ENCODE measurements at regions not wholly inside any gene's neighbourhood (a gene's known extent, or its start where the extent isn't known, plus 50 kb on each side); places are given as distances from the start of the nearest gene placed in this dataset.

DNA sequence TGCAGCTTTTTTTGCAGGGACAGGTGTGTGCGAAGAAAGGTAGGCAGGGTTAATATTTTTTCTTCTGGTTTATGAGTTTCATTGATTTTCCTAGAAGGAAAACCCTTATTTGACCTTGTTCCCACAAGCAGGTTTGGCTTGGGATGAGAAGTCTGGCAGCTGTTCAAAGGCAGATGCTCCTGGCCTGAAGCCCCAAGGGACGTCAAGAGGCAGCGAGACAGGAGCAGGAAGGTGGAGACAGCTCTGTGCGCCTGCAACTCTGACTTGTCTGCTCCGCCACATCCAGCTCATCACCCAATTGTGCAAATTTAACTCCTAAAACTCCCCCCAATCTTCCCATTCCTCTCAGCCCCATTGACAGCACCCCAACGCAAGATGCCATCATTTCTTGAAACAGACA, 136.8 kb upstream of the XYLT1 start:
- DNase-seq (ENCODE audit: low spot score) (no peak), ATAC-seq (no peak)
- Mint-ChIP-seq H3K4me1 (peaks cover 25% of the 10 kb centered on the region), H3K36me3 (no peaks in the 10 kb centered on the region), H3K27ac (no peak overlapping the region), H3K4me3 (no peak overlapping the region), H3K9me3 (no peaks in the 10 kb centered on the region), H3K27me3 (ENCODE audit: low read depth) (no peaks in the 10 kb centered on the region)
- TF ChIP-seq SP1 (CRISPR knock-in tag; conservative IDR thresholded peaks at IDR 0.05) (no peak), FOXJ3 (CRISPR knock-in tag; IDR thresholded peaks at IDR 0.05; ENCODE audit: borderline replicate concordance) (no peak), ZNF263 (CRISPR knock-in tag; IDR thresholded peaks at IDR 0.05; ENCODE audit: low read depth) (no peak), ETV6 (CRISPR knock-in tag; IDR thresholded peaks at IDR 0.05) (no peak), JUN (CRISPR knock-in tag; IDR thresholded peaks at IDR 0.05) (no peak), ZNF138 (CRISPR knock-in tag; conservative IDR thresholded peaks at IDR 0.05) (no peak), TCF7 (CRISPR knock-in tag; IDR thresholded peaks at IDR 0.05; ENCODE audit: low read depth) (no peak), CBFB (CRISPR knock-in tag; IDR thresholded peaks at IDR 0.05; ENCODE audit: low read depth) (no peak), MYBL2 (CRISPR knock-in tag; IDR thresholded peaks at IDR 0.05) (no peak), NR1H2 (CRISPR knock-in tag; IDR thresholded peaks at IDR 0.05) (no peak)
- TF ChIP-seq, protein P1, sequence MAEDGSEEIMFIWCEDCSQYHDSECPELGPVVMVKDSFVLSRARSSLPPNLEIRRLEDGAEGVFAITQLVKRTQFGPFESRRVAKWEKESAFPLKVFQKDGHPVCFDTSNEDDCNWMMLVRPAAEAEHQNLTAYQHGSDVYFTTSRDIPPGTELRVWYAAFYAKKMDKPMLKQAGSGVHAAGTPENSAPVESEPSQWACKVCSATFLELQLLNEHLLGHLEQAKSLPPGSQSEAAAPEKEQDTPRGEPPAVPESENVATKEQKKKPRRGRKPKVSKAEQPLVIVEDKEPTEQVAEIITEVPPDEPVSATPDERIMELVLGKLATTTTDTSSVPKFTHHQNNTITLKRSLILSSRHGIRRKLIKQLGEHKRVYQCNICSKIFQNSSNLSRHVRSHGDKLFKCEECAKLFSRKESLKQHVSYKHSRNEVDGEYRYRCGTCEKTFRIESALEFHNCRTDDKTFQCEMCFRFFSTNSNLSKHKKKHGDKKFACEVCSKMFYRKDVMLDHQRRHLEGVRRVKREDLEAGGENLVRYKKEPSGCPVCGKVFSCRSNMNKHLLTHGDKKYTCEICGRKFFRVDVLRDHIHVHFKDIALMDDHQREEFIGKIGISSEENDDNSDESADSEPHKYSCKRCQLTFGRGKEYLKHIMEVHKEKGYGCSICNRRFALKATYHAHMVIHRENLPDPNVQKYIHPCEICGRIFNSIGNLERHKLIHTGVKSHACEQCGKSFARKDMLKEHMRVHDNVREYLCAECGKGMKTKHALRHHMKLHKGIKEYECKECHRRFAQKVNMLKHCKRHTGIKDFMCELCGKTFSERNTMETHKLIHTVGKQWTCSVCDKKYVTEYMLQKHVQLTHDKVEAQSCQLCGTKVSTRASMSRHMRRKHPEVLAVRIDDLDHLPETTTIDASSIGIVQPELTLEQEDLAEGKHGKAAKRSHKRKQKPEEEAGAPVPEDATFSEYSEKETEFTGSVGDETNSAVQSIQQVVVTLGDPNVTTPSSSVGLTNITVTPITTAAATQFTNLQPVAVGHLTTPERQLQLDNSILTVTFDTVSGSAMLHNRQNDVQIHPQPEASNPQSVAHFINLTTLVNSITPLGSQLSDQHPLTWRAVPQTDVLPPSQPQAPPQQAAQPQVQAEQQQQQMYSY (CRISPR knock-in tag; IDR thresholded peaks at IDR 0.05), result no peak
- TF ChIP-seq, protein P2, sequence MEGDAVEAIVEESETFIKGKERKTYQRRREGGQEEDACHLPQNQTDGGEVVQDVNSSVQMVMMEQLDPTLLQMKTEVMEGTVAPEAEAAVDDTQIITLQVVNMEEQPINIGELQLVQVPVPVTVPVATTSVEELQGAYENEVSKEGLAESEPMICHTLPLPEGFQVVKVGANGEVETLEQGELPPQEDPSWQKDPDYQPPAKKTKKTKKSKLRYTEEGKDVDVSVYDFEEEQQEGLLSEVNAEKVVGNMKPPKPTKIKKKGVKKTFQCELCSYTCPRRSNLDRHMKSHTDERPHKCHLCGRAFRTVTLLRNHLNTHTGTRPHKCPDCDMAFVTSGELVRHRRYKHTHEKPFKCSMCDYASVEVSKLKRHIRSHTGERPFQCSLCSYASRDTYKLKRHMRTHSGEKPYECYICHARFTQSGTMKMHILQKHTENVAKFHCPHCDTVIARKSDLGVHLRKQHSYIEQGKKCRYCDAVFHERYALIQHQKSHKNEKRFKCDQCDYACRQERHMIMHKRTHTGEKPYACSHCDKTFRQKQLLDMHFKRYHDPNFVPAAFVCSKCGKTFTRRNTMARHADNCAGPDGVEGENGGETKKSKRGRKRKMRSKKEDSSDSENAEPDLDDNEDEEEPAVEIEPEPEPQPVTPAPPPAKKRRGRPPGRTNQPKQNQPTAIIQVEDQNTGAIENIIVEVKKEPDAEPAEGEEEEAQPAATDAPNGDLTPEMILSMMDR (IDR thresholded peaks at IDR 0.05), result no peak
- TF ChIP-seq, protein P3, sequence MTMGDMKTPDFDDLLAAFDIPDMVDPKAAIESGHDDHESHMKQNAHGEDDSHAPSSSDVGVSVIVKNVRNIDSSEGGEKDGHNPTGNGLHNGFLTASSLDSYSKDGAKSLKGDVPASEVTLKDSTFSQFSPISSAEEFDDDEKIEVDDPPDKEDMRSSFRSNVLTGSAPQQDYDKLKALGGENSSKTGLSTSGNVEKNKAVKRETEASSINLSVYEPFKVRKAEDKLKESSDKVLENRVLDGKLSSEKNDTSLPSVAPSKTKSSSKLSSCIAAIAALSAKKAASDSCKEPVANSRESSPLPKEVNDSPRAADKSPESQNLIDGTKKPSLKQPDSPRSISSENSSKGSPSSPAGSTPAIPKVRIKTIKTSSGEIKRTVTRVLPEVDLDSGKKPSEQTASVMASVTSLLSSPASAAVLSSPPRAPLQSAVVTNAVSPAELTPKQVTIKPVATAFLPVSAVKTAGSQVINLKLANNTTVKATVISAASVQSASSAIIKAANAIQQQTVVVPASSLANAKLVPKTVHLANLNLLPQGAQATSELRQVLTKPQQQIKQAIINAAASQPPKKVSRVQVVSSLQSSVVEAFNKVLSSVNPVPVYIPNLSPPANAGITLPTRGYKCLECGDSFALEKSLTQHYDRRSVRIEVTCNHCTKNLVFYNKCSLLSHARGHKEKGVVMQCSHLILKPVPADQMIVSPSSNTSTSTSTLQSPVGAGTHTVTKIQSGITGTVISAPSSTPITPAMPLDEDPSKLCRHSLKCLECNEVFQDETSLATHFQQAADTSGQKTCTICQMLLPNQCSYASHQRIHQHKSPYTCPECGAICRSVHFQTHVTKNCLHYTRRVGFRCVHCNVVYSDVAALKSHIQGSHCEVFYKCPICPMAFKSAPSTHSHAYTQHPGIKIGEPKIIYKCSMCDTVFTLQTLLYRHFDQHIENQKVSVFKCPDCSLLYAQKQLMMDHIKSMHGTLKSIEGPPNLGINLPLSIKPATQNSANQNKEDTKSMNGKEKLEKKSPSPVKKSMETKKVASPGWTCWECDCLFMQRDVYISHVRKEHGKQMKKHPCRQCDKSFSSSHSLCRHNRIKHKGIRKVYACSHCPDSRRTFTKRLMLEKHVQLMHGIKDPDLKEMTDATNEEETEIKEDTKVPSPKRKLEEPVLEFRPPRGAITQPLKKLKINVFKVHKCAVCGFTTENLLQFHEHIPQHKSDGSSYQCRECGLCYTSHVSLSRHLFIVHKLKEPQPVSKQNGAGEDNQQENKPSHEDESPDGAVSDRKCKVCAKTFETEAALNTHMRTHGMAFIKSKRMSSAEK (CRISPR knock-in tag; IDR thresholded peaks at IDR 0.05; ENCODE audit: borderline replicate concordance), result no peak
- TF ChIP-seq, protein P4, sequence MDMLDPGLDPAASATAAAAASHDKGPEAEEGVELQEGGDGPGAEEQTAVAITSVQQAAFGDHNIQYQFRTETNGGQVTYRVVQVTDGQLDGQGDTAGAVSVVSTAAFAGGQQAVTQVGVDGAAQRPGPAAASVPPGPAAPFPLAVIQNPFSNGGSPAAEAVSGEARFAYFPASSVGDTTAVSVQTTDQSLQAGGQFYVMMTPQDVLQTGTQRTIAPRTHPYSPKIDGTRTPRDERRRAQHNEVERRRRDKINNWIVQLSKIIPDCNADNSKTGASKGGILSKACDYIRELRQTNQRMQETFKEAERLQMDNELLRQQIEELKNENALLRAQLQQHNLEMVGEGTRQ (CRISPR knock-in tag; IDR thresholded peaks at IDR 0.05), result no peak
- TF ChIP-seq, protein P5, sequence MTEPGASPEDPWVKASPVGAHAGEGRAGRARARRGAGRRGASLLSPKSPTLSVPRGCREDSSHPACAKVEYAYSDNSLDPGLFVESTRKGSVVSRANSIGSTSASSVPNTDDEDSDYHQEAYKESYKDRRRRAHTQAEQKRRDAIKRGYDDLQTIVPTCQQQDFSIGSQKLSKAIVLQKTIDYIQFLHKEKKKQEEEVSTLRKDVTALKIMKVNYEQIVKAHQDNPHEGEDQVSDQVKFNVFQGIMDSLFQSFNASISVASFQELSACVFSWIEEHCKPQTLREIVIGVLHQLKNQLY (CRISPR knock-in tag; IDR thresholded peaks at IDR 0.05), result no peak
- TF ChIP-seq, protein P6, sequence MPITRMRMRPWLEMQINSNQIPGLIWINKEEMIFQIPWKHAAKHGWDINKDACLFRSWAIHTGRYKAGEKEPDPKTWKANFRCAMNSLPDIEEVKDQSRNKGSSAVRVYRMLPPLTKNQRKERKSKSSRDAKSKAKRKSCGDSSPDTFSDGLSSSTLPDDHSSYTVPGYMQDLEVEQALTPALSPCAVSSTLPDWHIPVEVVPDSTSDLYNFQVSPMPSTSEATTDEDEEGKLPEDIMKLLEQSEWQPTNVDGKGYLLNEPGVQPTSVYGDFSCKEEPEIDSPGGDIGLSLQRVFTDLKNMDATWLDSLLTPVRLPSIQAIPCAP (CRISPR knock-in tag; IDR thresholded peaks at IDR 0.05), result no peak
- TF ChIP-seq, protein P7, sequence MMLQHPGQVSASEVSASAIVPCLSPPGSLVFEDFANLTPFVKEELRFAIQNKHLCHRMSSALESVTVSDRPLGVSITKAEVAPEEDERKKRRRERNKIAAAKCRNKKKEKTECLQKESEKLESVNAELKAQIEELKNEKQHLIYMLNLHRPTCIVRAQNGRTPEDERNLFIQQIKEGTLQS (CRISPR knock-in tag; conservative IDR thresholded peaks at IDR 0.05), result no peak
- TF ChIP-seq, protein P8, sequence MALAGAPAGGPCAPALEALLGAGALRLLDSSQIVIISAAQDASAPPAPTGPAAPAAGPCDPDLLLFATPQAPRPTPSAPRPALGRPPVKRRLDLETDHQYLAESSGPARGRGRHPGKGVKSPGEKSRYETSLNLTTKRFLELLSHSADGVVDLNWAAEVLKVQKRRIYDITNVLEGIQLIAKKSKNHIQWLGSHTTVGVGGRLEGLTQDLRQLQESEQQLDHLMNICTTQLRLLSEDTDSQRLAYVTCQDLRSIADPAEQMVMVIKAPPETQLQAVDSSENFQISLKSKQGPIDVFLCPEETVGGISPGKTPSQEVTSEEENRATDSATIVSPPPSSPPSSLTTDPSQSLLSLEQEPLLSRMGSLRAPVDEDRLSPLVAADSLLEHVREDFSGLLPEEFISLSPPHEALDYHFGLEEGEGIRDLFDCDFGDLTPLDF (CRISPR knock-in tag; IDR thresholded peaks at IDR 0.05), result no peak
- POLR2A ChIA-PET, result no interaction called here
- CTCF ChIA-PET, result interaction anchor here (2.0 kb wide), 1 partner anchor 29 kb away, joined by 7 read pairs; no protein-coding TSS in a partner anchor

All from WTC11 (cell line).